Mesendoderm (in vitro differentiated cells): ENCODE measurements at regions not wholly inside any gene's neighbourhood (a gene's known extent, or its start where the extent isn't known, plus 50 kb on each side); places are given as distances from the start of the nearest gene placed in this dataset.
"Not testable (repeated sequence)": the region's sequence is repeated elsewhere in the genome, so short reads cannot be mapped to it uniquely, and the experiment has no call there.

Experiments used
- DNase-seq: peaks from one replicate; pipeline ENCODE4 v3.0.0; 2013
- H2AK5ac ChIP-seq: 2 replicates; pipeline ENCODE4 v1.6.1; 2013; ENCODE audit warnings: low read length, inconsistent platforms
- H2BK120ac ChIP-seq: 2 replicates; pipeline ENCODE4 v1.6.1; 2013; ENCODE audit warnings: low read depth, mild to moderate bottlenecking, low read length, moderate library complexity, mixed read lengths
- H2BK15ac ChIP-seq: replicated peaks from 2 replicates; pipeline ENCODE4 v1.6.1; 2013; ENCODE audit warnings: low read depth, mild to moderate bottlenecking, moderate library complexity
- H2BK5ac ChIP-seq: 2 replicates; pipeline ENCODE4 v1.6.1; 2013; ENCODE audit warnings: low read length, inconsistent platforms
- H3K18ac ChIP-seq: 2 replicates; pipeline ENCODE4 v1.6.1; 2013; ENCODE audit warnings: mild to moderate bottlenecking, low read length, mixed read lengths
- H3K23ac ChIP-seq: one replicate; pipeline ENCODE4 v1.6.1; 2013; ENCODE audit warnings: low read length
- H3K27ac ChIP-seq: 2 replicates; pipeline ENCODE4 v1.5.1; 2013; ENCODE audit warnings: low read depth, mild to moderate bottlenecking, inconsistent platforms, low read length, moderate library complexity
- H3K27me3 ChIP-seq: 2 replicates; pipeline ENCODE4 v1.6.1; 2013; ENCODE audit warnings: low read length, control low read depth, mild to moderate bottlenecking, inconsistent platforms; ENCODE audit not compliant: insufficient read depth, poor library complexity
- H3K36me3 ChIP-seq: 2 replicates; pipeline ENCODE4 v1.6.1; 2013; ENCODE audit warnings: low read length, inconsistent platforms; ENCODE audit not compliant: control insufficient read depth, insufficient read depth
- H3K4ac ChIP-seq: one replicate; pipeline ENCODE4 v1.6.1; 2013; ENCODE audit warnings: low read depth, mild to moderate bottlenecking, low read length, moderate library complexity
- H3K4me1 ChIP-seq: 2 replicates; pipeline ENCODE4 v1.6.1; 2013; ENCODE audit warnings: low read depth, low read length, inconsistent platforms; ENCODE audit not compliant: control insufficient read depth
- H3K4me2 ChIP-seq: 2 replicates; pipeline ENCODE4 v1.6.1; 2013; ENCODE audit warnings: low read length
- H3K4me3 ChIP-seq: 2 replicates; pipeline ENCODE4 v1.5.1; 2013; ENCODE audit warnings: mild to moderate bottlenecking, low read length
- H3K56ac ChIP-seq: one replicate; pipeline ENCODE4 v1.6.1; 2013; ENCODE audit warnings: low read length
- H3K79me1 ChIP-seq: 2 replicates; pipeline ENCODE4 v1.6.1; 2013; ENCODE audit warnings: low read length, inconsistent platforms
- H3K79me2 ChIP-seq: 2 replicates; pipeline ENCODE4 v1.6.1; 2013; ENCODE audit warnings: mild to moderate bottlenecking, low read length; ENCODE audit not compliant: control insufficient read depth, insufficient read depth
- H3K9ac ChIP-seq: 2 replicates; pipeline ENCODE4 v1.6.1; 2013; ENCODE audit warnings: low read length, inconsistent platforms
- H4K5ac ChIP-seq: one replicate; pipeline ENCODE4 v1.6.1; 2013; ENCODE audit warnings: low read length
- H4K8ac ChIP-seq: one replicate; pipeline ENCODE4 v1.6.1; 2013; ENCODE audit warnings: low read depth, mild to moderate bottlenecking, control low read depth, low read length, moderate library complexity
- WGBS: extraction: QIAGEN DNeasy Blood & Tissue Kit; methylation state at CpG from one replicate; pipeline ENCODE4 v1.1.7; 2013; ENCODE audit warnings: low lambda C conversion rate, missing lambda C conversion rate; ENCODE audit not compliant: insufficient coverage; ENCODE audit errors: extremely low coverage; 5-methylcytosine and 5-hydroxymethylcytosine counted together

GRCh38 chr12:27133022-27133590, 50.7 kb upstream of the C12orf71 start:
- Histone ChIP-seq H4K8ac (no peak overlapping the region), H3K4ac (no peak overlapping the region), H3K9ac (no peak overlapping the region), H3K23ac (no peak overlapping the region), H2AK5ac (no peak overlapping the region), H4K5ac (no peak overlapping the region), H2BK5ac (no peak overlapping the region), H3K36me3 (no peaks in the 10 kb centered on the region), H3K27me3 (no peaks in the 10 kb centered on the region), H3K27ac (no peak overlapping the region), H2BK120ac (no peak overlapping the region), H3K4me1 (no peaks in the 10 kb centered on the region), H3K79me1 (no peaks in the 10 kb centered on the region), H3K56ac (no peak overlapping the region), H3K4me3 (no peak overlapping the region), H2BK15ac (no peak overlapping the region), H3K4me2 (no peak overlapping the region), H3K79me2 (no peaks in the 10 kb centered on the region), H3K18ac (no peak overlapping the region)
- no peak for DNase-seq
- no CpG with 5 or more reads among the region's 1 CpG for WGBS

- Histone ChIP-seq H2BK5ac (no peak overlapping the region), H3K79me2 (no peaks in the 10 kb centered on the region), H4K5ac (no peak overlapping the region), H3K27me3 (no peaks in the 10 kb centered on the region), H3K79me1 (no peaks in the 10 kb centered on the region), H2BK120ac (no peak overlapping the region), H3K4ac (no peak overlapping the region), H3K9ac (no peak overlapping the region), H2AK5ac (no peak overlapping the region), H3K27ac (no peak overlapping the region), H3K4me3 (no peak overlapping the region), H3K18ac (no peak overlapping the region), H3K23ac (no peak overlapping the region), H2BK15ac (no peak overlapping the region), H3K56ac (no peak overlapping the region), H3K4me2 (no peak overlapping the region), H3K4me1 (no peaks in the 10 kb centered on the region), H4K8ac (no peak overlapping the region), H3K36me3 (no peaks in the 10 kb centered on the region)
- no CpG with 5 or more reads among the region's 2 CpGs for WGBS
- no peak for DNase-seq
Observed at GRCh38 chr12:27140478-27140969, 58.1 kb upstream of the C12orf71 start.

- Histone ChIP-seq H3K23ac (no peak overlapping the region), H3K56ac (no peak overlapping the region), H3K36me3 (no peaks in the 10 kb centered on the region), H4K5ac (no peak overlapping the region), H3K27ac (no peak overlapping the region), H3K4ac (no peak overlapping the region), H3K4me2 (no peak overlapping the region), H3K4me3 (no peak overlapping the region), H2BK120ac (no peak overlapping the region), H2BK5ac (no peak overlapping the region), H3K4me1 (no peaks in the 10 kb centered on the region), H3K18ac (no peak overlapping the region), H3K9ac (no peak overlapping the region), H4K8ac (no peak overlapping the region), H3K79me2 (no peaks in the 10 kb centered on the region), H2AK5ac (no peak overlapping the region), H3K79me1 (no peaks in the 10 kb centered on the region), H2BK15ac (no peak overlapping the region), H3K27me3 (no peaks in the 10 kb centered on the region)
- 100% methylated on average over 1 of the region's 3 CpGs for WGBS
- DNase-seq = peak; percentile 86
Observed at GRCh38 chr12:27142101-27142721, 59.8 kb upstream of the C12orf71 start.

GRCh38 chr12:27143256-27144069, 61.1 kb upstream of the C12orf71 start:
- Histone ChIP-seq H2AK5ac (no peak overlapping the region), H3K79me2 (no peaks in the 10 kb centered on the region), H3K4ac (no peak overlapping the region), H3K4me2 (no peak overlapping the region), H2BK5ac (no peak overlapping the region), H4K5ac (no peak overlapping the region), H3K27ac (no peak overlapping the region), H3K56ac (no peak overlapping the region), H3K36me3 (no peaks in the 10 kb centered on the region), H3K4me1 (no peaks in the 10 kb centered on the region), H3K79me1 (no peaks in the 10 kb centered on the region), H2BK120ac (no peak overlapping the region), H3K4me3 (no peak overlapping the region), H4K8ac (no peak overlapping the region), H3K27me3 (no peaks in the 10 kb centered on the region), H3K23ac (no peak overlapping the region), H2BK15ac (no peak overlapping the region), H3K9ac (no peak overlapping the region), H3K18ac (no peak overlapping the region)
- DNase-seq = no peak
- no CpG with 5 or more reads among the region's 7 CpGs for WGBS

GRCh38 chr12:27145725-27146124, 63.3 kb upstream of the C12orf71 start:
- H3K79me1 ChIP-seq = not testable (repeated sequence)
- WGBS = no CpG with 5 or more reads among the region's 1 CpG

More at GRCh38 chr12:27145725-27146124, 63.3 kb upstream of the C12orf71 start:
- H4K5ac ChIP-seq, H3K27ac ChIP-seq, H2BK120ac ChIP-seq, H3K79me2 ChIP-seq, H2AK5ac ChIP-seq, H3K4me2 ChIP-seq, H3K18ac ChIP-seq, H2BK5ac ChIP-seq, DNase-seq, H3K36me3 ChIP-seq, H3K23ac ChIP-seq, H2BK15ac ChIP-seq, H3K27me3 ChIP-seq, H3K4me1 ChIP-seq, H3K9ac ChIP-seq, H3K4ac ChIP-seq, H3K56ac ChIP-seq, H3K4me3 ChIP-seq, H4K8ac ChIP-seq: not testable (repeated sequence)
